ENCODE measurements at regions not wholly inside any gene's neighbourhood (a gene's known extent, or its start where the extent isn't known, plus 50 kb on each side); places are given as distances from the start of the nearest gene placed in this dataset.

GRCh38 chr4:171602638-171603355 lies 210.4 kb upstream of the GALNTL6 start:
- TF ChIP-seq POLR2AphosphoS5 (IDR thresholded peaks at IDR 0.05; ENCODE audit: low read depth, low read length) = no peak
- DNase-seq (ENCODE audit: insufficient read length, low spot score) (no peak), FAIRE-seq (no peak)

GRCh38 chr4:171601091-171601490 lies 212.1 kb upstream of the GALNTL6 start:
- TF ChIP-seq POLR2AphosphoS5 (IDR thresholded peaks at IDR 0.05; ENCODE audit: low read depth, low read length) (no peak), PAX5 (IDR thresholded peaks at IDR 0.05; ENCODE audit: insufficient read depth, low read length, severe bottlenecking) (no peak), POLR2A (IDR thresholded peaks at IDR 0.05; ENCODE audit: low read depth, low read length) (no peak), TAF1 (IDR thresholded peaks at IDR 0.05; ENCODE audit: low read depth, low read length) (no peak), SPI1 (IDR thresholded peaks at IDR 0.05; ENCODE audit: low read depth, low read length) (no peak), POU2F2 (IDR thresholded peaks at IDR 0.05; ENCODE audit: low read depth, low read length) (no peak)
- no peak for DNase-seq (ENCODE audit: insufficient read length, low spot score)
- no peak for FAIRE-seq

GRCh38 chr4:171599628-171600027 lies 213.6 kb upstream of the GALNTL6 start:
- TF ChIP-seq POLR2A (IDR thresholded peaks at IDR 0.05; ENCODE audit: low read depth, low read length) (no peak), SPI1 (IDR thresholded peaks at IDR 0.05; ENCODE audit: low read depth, low read length) (no peak), POU2F2 (IDR thresholded peaks at IDR 0.05; ENCODE audit: low read depth, low read length) (no peak), TAF1 (IDR thresholded peaks at IDR 0.05; ENCODE audit: low read depth, low read length) (no peak), POLR2AphosphoS5 (IDR thresholded peaks at IDR 0.05; ENCODE audit: low read depth, low read length) (no peak), PAX5 (IDR thresholded peaks at IDR 0.05; ENCODE audit: insufficient read depth, low read length, severe bottlenecking) (no peak)
- DNase-seq (ENCODE audit: insufficient read length, low spot score) (no peak), FAIRE-seq (no peak)

GRCh38 chr4:171594293-171594692 lies 218.9 kb upstream of the GALNTL6 start:
- FAIRE-seq (no peak), DNase-seq (ENCODE audit: insufficient read length, low spot score) (no peak)
- TF ChIP-seq POLR2AphosphoS5 (IDR thresholded peaks at IDR 0.05; ENCODE audit: low read depth, low read length) (no peak), POLR2A (IDR thresholded peaks at IDR 0.05; ENCODE audit: low read depth, low read length) (no peak), TAF1 (IDR thresholded peaks at IDR 0.05; ENCODE audit: low read depth, low read length) (no peak), POU2F2 (IDR thresholded peaks at IDR 0.05; ENCODE audit: low read depth, low read length) (no peak), SPI1 (IDR thresholded peaks at IDR 0.05; ENCODE audit: low read depth, low read length) (no peak), PAX5 (IDR thresholded peaks at IDR 0.05; ENCODE audit: insufficient read depth, low read length, severe bottlenecking) (no peak)

DNA sequence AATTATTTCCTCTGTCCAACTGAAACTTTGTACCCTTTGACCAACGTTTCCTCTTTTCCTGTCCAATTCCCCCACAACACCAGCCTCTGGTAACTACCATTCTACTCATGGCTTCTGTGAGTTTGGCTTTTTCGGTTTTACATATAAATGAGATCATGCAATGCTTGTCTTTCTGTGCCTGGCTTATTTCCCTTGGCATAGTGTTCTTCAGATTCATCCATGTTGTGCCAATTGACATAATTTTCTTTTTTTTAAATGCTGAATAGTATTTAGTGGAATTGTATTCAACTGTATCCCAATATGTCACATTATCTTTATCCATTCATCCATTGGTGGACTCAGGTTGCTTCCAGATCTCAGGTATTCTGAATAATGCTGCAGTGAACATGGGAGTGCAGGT lies 222.5 kb upstream of the GALNTL6 start:
- no peak for TF ChIP-seq POLR2A (IDR thresholded peaks at IDR 0.05; ENCODE audit: low read depth, low read length)
- no peak for TF ChIP-seq POU2F2 (IDR thresholded peaks at IDR 0.05; ENCODE audit: low read depth, low read length)
- no peak for TF ChIP-seq POLR2AphosphoS5 (IDR thresholded peaks at IDR 0.05; ENCODE audit: low read depth, low read length)
- TF ChIP-seq TAF1 (IDR thresholded peaks at IDR 0.05; ENCODE audit: low read depth, low read length) = no peak
- TF ChIP-seq PAX5 (IDR thresholded peaks at IDR 0.05; ENCODE audit: insufficient read depth, low read length, severe bottlenecking) = no peak
- TF ChIP-seq SPI1 (IDR thresholded peaks at IDR 0.05; ENCODE audit: low read depth, low read length) = no peak
- DNase-seq (ENCODE audit: insufficient read length, low spot score) = no peak
- FAIRE-seq = no peak

GRCh38 chr4:171588764-171589163 lies 224.4 kb upstream of the GALNTL6 start:
- FAIRE-seq (no peak), DNase-seq (ENCODE audit: insufficient read length, low spot score) (no peak)
- TF ChIP-seq POU2F2 (IDR thresholded peaks at IDR 0.05; ENCODE audit: low read depth, low read length) (no peak), SPI1 (IDR thresholded peaks at IDR 0.05; ENCODE audit: low read depth, low read length) (no peak), POLR2AphosphoS5 (IDR thresholded peaks at IDR 0.05; ENCODE audit: low read depth, low read length) (no peak), POLR2A (IDR thresholded peaks at IDR 0.05; ENCODE audit: low read depth, low read length) (no peak), PAX5 (IDR thresholded peaks at IDR 0.05; ENCODE audit: insufficient read depth, low read length, severe bottlenecking) (no peak), TAF1 (IDR thresholded peaks at IDR 0.05; ENCODE audit: low read depth, low read length) (no peak)

DNA sequence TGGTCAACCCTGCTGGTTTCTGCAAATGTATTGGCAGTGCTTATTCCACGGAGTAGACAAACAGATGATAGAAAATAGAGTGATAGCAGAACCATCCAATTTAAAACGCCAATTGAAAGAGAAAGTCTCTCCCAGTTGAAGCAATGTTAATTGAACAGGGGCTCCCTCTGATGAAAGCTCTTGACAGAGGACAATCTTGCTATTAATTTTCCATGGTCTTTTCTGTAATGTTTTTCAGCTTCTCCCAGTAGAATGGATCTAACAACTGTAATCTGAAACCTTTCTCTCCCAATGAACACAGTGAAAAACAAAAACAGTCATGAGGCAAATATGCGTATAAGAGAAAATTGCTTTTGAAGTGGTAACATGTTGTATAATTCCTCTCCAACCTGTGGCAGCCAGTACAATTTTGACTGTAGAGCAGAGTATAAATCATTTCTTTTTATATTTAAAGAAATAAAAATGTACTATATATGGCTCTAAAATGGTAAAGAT lies 225.1 kb upstream of the GALNTL6 start:
- FAIRE-seq (no peak), DNase-seq (ENCODE audit: insufficient read length, low spot score) (no peak)
- TF ChIP-seq TAF1 (IDR thresholded peaks at IDR 0.05; ENCODE audit: low read depth, low read length) (no peak), POU2F2 (IDR thresholded peaks at IDR 0.05; ENCODE audit: low read depth, low read length) (no peak), SPI1 (IDR thresholded peaks at IDR 0.05; ENCODE audit: low read depth, low read length) (no peak), POLR2A (IDR thresholded peaks at IDR 0.05; ENCODE audit: low read depth, low read length) (no peak), POLR2AphosphoS5 (IDR thresholded peaks at IDR 0.05; ENCODE audit: low read depth, low read length) (no peak), PAX5 (IDR thresholded peaks at IDR 0.05; ENCODE audit: insufficient read depth, low read length, severe bottlenecking) (no peak)

DNA sequence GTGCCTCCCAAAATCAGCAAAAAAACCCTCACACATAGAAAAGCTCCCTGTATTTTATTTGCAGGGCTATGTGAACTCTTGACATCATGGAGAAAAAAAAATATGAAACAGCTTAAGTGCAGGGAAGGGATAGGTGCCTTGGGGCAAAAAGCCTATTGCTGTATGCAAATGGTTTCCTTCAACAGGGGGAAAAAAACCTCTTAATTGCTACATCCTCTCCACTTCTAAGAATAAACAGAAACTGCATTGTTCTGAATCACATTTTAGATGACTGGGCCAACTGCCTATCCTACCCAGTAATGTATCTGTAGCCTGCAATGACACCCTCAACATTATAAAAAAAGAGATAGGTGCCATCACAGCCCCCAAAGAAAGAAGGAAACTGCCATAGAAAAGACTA lies 229.4 kb upstream of the GALNTL6 start:
- FAIRE-seq (no peak), DNase-seq (ENCODE audit: insufficient read length, low spot score) (no peak)
- no peak for TF ChIP-seq POLR2A (IDR thresholded peaks at IDR 0.05; ENCODE audit: low read depth, low read length)

GRCh38 chr4:171582961-171583581 lies 230.1 kb upstream of the GALNTL6 start:
- TF ChIP-seq TAF1 (IDR thresholded peaks at IDR 0.05; ENCODE audit: low read depth, low read length) (no peak), PAX5 (IDR thresholded peaks at IDR 0.05; ENCODE audit: insufficient read depth, low read length, severe bottlenecking) (no peak), POLR2AphosphoS5 (IDR thresholded peaks at IDR 0.05; ENCODE audit: low read depth, low read length) (no peak), SPI1 (IDR thresholded peaks at IDR 0.05; ENCODE audit: low read depth, low read length) (no peak), POU2F2 (IDR thresholded peaks at IDR 0.05; ENCODE audit: low read depth, low read length) (no peak)
- peak; percentile 31 for FAIRE-seq
- no peak for DNase-seq (ENCODE audit: insufficient read length, low spot score)

DNA sequence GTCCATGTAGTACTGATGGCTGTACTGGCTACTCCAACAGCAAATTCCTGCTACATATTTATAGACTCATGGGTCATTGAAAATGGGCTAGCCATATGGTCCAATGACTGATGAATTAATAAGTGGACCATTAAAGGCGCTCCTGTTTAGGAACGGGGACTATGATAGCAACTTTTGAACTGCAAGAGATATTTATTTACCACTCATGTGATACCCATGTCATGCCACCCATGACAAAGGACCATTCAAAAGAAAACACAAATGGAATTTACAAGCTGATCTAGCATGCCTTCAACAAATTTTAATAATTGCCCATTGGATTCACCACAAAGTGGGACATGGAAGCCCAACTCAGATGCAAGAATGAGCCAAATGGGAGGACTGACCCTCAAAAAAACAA lies 240.0 kb upstream of the GALNTL6 start:
- DNase-seq (ENCODE audit: insufficient read length, low spot score) = no peak
- TF ChIP-seq POU2F2 (IDR thresholded peaks at IDR 0.05; ENCODE audit: low read depth, low read length) = no peak
- no peak for TF ChIP-seq POLR2A (IDR thresholded peaks at IDR 0.05; ENCODE audit: low read depth, low read length)
- no peak for TF ChIP-seq PAX5 (IDR thresholded peaks at IDR 0.05; ENCODE audit: insufficient read depth, low read length, severe bottlenecking)
- no peak for TF ChIP-seq POLR2AphosphoS5 (IDR thresholded peaks at IDR 0.05; ENCODE audit: low read depth, low read length)
- no peak for TF ChIP-seq SPI1 (IDR thresholded peaks at IDR 0.05; ENCODE audit: low read depth, low read length)
- no peak for TF ChIP-seq TAF1 (IDR thresholded peaks at IDR 0.05; ENCODE audit: low read depth, low read length)
- no peak for FAIRE-seq

Measured in GM12891 (cell line).